DND-41 (cell line): ENCODE measurements at regions not wholly inside any gene's neighbourhood (a gene's known extent, or its start where the extent isn't known, plus 50 kb on each side); places are given as distances from the start of the nearest gene placed in this dataset.

ENCODE experiments used
- EZH2 ChIP-seq: IDR thresholded peaks from 3 replicates; pipeline ENCODE4 v1.6.1; 2012; ENCODE audit warnings: borderline replicate concordance, low read depth, mild to moderate bottlenecking, moderate library complexity, low read length, inconsistent platforms; ENCODE audit not compliant: severe bottlenecking
- TF ChIP-seq, protein P1 (sequence below): IDR thresholded peaks from 2 replicates; pipeline ENCODE4 v1.5.1; 2012; ENCODE audit warnings: borderline replicate concordance, low read length, moderate library complexity, mild to moderate bottlenecking; ENCODE audit not compliant: poor library complexity, severe bottlenecking; ENCODE audit errors: extremely low read depth

DNA sequence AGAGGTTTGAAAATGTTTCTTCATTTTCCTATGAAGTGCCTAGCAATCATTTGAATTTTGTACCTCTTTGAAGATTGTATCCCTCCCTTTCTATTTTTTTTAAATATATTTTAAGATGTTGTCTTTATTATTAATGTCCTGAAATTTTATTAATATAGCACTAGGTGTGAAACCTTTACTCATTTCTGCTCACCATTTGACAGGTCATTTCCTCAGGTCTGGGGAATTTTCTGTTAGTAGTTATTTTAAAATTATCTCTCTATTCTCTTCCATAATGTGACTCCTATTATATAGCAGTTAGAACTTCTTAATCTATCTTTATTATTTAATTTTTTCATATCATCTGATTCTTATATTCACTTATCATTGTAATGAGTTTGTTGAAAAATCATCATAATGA lies 1038.6 kb upstream of the SLC39A10 start:
- TF ChIP-seq, protein P1, sequence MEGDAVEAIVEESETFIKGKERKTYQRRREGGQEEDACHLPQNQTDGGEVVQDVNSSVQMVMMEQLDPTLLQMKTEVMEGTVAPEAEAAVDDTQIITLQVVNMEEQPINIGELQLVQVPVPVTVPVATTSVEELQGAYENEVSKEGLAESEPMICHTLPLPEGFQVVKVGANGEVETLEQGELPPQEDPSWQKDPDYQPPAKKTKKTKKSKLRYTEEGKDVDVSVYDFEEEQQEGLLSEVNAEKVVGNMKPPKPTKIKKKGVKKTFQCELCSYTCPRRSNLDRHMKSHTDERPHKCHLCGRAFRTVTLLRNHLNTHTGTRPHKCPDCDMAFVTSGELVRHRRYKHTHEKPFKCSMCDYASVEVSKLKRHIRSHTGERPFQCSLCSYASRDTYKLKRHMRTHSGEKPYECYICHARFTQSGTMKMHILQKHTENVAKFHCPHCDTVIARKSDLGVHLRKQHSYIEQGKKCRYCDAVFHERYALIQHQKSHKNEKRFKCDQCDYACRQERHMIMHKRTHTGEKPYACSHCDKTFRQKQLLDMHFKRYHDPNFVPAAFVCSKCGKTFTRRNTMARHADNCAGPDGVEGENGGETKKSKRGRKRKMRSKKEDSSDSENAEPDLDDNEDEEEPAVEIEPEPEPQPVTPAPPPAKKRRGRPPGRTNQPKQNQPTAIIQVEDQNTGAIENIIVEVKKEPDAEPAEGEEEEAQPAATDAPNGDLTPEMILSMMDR = no peak
- TF ChIP-seq EZH2 = no peak
